ENCODE measurements at regions not wholly inside any gene's neighbourhood (a gene's known extent, or its start where the extent isn't known, plus 50 kb on each side); places are given as distances from the start of the nearest gene placed in this dataset.

DNA sequence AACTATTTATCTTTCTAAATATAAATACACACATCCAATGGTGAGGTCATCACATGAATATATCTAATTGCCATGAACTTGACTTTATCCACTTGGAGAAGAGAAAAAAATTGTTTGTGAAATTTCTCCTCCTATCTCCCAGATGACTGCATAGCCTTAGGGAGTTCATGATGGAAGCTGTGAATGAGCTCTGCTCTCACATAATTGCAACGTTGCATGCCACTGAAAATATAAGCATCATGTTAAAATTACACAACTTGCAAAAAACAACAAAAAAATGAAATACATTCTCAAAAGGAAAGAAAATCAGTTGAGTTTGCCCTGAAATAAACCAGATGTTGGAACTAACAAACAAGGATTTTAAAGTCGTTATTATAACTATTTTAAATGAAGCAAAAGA lies 50.6 kb upstream of the OSR1 start:
- DNase-seq = no peak

DNA sequence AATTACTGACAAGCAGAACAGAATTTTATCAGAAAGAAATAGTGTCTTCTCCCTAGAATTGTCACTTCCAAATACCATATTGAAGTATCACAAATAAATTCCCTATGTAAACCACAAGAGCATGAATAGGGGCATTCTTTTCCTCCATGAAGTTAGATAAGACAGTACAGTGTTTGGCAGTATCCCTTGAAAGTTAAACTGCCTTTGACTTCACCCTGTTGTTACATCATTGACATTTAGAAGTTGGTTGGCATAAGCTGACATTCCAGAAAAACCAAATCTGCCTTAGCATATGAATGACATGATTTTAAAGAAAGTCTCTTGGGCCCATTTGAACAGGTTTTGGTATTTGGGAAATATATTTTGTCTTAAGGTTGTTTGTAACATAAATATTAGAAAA lies 50.2 kb upstream of the OSR1 start:
- no peak for DNase-seq

All from COR-L47 (cell line).